ENCODE measurements at regions not wholly inside any gene's neighbourhood (a gene's known extent, or its start where the extent isn't known, plus 50 kb on each side); places are given as distances from the start of the nearest gene placed in this dataset.

GRCh38 chr14:99075771-99076375 lies 196.1 kb downstream of the BCL11B start:
- POLR2A ChIA-PET, result no interaction called here
- DNase-seq (ENCODE audit: extremely low spot score), result no peak
- TF ChIP-seq CTCF (IDR thresholded peaks at IDR 0.05; ENCODE audit: control extremely low read depth, extremely low read depth, low read depth, missing control alignments), result no peak
- CTCF ChIA-PET, result interaction anchor here (2.1 kb wide), 1 partner anchor 10 kb away, joined by 5 read pairs; no protein-coding TSS in a partner anchor

GRCh38 chr14:99077076-99077843 lies 194.7 kb downstream of the BCL11B start:
- TF ChIP-seq CTCF (IDR thresholded peaks at IDR 0.05; ENCODE audit: control extremely low read depth, extremely low read depth, low read depth, missing control alignments), result no peak
- POLR2A ChIA-PET, result no interaction called here
- no peak for DNase-seq (ENCODE audit: extremely low spot score)
- CTCF ChIA-PET, result interaction anchor here (2.1 kb wide), 1 partner anchor 11 kb away, joined by 5 read pairs; no protein-coding TSS in a partner anchor

GRCh38 chr14:99077844-99078236 lies 194.2 kb downstream of the BCL11B start:
- TF ChIP-seq CTCF (IDR thresholded peaks at IDR 0.05; ENCODE audit: control extremely low read depth, extremely low read depth, low read depth, missing control alignments), result no peak
- DNase-seq (ENCODE audit: extremely low spot score), result no peak
- ChIA-PET POLR2A (no interaction called here), CTCF (no interaction called here)

- ChIA-PET POLR2A (no interaction called here), CTCF (no interaction called here)
- DNase-seq (ENCODE audit: extremely low spot score), result no peak
- no peak for TF ChIP-seq CTCF (IDR thresholded peaks at IDR 0.05; ENCODE audit: control extremely low read depth, extremely low read depth, low read depth, missing control alignments)
These were observed 193.6 kb downstream of the BCL11B start for GRCh38 chr14:99078426-99078825.

GRCh38 chr14:99079061-99079727 lies 192.8 kb downstream of the BCL11B start:
- TF ChIP-seq CTCF (IDR thresholded peaks at IDR 0.05; ENCODE audit: control extremely low read depth, extremely low read depth, low read depth, missing control alignments), result no peak
- ChIA-PET CTCF (no interaction called here), POLR2A (no interaction called here)
- DNase-seq (ENCODE audit: extremely low spot score), result no peak

GRCh38 chr14:99080306-99080705 lies 191.7 kb downstream of the BCL11B start:
- no peak for DNase-seq (ENCODE audit: extremely low spot score)
- ChIA-PET POLR2A (no interaction called here), CTCF (no interaction called here)
- TF ChIP-seq CTCF (IDR thresholded peaks at IDR 0.05; ENCODE audit: control extremely low read depth, extremely low read depth, low read depth, missing control alignments), result no peak
